GM12874 (cell line): ENCODE measurements at regions not wholly inside any gene's neighbourhood (a gene's known extent, or its start where the extent isn't known, plus 50 kb on each side); places are given as distances from the start of the nearest gene placed in this dataset.

Experiments used
- TF ChIP-seq, protein P1 (sequence below): IDR thresholded peaks from 2 replicates; pipeline ENCODE4 v1.5.1; 2011; ENCODE audit warnings: low read depth, mild to moderate bottlenecking, control low read depth, low read length, moderate library complexity; ENCODE audit not compliant: insufficient read depth

DNA sequence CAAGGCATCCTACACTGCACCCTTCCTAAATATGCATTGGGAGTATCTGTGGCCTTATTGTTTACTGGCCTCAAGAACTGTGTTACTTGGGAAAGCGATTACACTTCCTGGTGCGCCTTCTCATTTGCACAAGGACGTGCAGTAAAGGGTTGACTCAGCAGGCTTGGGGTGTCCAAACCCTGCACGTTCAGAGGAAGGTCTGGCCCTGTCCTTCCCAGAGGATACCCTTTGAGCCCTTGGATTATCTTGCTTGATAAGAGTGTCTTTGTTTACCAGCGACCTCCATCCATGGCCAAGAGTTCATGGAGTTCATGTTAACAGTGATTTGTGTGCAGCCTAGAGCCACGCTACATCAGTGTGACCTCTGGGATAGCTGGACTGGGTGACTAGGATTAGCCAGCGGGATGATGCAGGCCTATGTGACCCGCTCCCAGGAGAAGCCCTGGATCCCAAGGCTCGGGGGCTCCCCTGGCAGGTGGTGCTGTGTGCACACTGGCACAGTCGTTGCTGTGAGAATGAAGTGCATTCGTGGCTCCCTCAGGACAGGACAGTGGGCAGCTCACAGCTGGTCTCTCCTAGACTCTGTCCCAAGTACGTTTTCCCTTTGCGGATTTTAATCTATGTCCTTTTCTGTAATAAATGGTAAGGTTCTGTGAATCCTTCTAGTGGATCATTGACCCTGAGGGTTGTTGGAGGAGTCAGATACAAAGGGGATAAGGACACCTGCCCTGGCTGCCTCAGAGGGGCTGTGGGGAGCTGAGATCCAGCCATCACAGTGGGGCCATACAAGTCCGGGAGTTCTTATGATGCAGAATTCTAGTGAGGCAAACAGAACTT lies 73.5 kb downstream of the TTLL2 start:
- TF ChIP-seq, protein P1, sequence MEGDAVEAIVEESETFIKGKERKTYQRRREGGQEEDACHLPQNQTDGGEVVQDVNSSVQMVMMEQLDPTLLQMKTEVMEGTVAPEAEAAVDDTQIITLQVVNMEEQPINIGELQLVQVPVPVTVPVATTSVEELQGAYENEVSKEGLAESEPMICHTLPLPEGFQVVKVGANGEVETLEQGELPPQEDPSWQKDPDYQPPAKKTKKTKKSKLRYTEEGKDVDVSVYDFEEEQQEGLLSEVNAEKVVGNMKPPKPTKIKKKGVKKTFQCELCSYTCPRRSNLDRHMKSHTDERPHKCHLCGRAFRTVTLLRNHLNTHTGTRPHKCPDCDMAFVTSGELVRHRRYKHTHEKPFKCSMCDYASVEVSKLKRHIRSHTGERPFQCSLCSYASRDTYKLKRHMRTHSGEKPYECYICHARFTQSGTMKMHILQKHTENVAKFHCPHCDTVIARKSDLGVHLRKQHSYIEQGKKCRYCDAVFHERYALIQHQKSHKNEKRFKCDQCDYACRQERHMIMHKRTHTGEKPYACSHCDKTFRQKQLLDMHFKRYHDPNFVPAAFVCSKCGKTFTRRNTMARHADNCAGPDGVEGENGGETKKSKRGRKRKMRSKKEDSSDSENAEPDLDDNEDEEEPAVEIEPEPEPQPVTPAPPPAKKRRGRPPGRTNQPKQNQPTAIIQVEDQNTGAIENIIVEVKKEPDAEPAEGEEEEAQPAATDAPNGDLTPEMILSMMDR: no peak

DNA sequence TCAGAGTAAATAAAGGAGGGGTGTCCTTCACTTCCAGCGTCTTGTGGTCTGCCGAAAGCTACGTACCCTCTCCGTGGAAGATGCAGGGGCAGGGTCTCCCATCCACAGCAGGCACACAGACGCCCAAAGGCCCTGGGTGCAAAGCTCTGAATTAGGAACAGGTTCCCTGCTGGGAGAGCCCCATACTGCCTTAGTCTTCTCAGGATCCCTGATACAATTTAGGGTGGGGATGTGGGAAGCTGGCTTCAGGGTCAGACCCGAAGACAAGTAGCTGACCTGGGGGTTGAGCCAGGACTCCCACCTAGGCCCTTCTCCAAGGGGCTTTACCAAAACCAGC lies 74.1 kb downstream of the TTLL2 start:
- TF ChIP-seq, protein P1: no peak

DNA sequence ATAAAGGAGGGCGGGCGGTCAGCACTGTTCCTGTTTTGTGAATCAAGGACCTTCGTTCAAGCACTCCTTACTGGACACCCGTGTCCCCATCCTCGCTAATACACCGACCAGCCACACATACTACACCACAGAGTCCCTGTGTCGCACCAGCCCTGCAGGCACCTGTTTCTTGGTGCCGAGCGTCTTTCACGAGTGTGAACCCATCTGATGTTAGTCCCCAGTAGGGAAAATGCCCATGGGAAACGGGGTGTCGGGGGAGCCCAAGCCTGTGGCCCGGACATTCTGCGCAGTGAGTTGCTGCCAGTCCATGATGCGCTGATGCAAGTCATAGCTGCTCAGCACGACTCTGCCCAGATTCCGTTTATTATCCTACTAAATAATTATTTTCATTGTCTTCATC lies 74.7 kb downstream of the TTLL2 start:
- TF ChIP-seq, protein P1: no peak

DNA sequence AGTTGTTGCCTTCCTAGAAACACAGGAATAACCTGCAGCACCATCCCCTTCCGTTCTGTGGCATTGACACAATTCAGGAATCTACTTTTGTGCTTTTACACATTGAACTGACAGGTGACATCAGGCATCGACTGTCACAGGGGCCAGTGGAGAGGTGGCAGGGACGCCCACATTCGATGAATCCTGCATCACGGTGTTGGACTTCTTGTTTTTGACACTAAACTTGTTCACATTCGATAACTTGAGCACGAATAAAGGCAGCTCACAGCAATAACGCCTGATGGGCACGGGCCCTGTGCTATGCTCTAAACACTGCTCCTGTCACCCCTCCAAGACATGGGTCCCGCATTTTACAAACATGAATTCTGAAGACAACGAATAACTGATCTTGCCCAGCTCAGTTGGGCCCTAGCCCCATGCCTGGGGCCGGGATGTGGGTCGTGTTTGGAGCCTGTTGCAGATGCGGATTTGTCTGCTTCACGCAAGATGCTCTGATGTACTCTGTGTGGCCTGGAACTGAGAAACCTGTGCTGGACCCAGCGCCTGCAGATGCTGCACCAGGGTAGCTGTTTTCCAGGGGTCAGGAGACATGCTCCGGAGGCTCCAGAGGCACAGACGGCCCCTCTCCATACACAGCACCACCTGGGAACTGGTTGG lies 75.7 kb downstream of the TTLL2 start:
- TF ChIP-seq, protein P1: no peak

DNA sequence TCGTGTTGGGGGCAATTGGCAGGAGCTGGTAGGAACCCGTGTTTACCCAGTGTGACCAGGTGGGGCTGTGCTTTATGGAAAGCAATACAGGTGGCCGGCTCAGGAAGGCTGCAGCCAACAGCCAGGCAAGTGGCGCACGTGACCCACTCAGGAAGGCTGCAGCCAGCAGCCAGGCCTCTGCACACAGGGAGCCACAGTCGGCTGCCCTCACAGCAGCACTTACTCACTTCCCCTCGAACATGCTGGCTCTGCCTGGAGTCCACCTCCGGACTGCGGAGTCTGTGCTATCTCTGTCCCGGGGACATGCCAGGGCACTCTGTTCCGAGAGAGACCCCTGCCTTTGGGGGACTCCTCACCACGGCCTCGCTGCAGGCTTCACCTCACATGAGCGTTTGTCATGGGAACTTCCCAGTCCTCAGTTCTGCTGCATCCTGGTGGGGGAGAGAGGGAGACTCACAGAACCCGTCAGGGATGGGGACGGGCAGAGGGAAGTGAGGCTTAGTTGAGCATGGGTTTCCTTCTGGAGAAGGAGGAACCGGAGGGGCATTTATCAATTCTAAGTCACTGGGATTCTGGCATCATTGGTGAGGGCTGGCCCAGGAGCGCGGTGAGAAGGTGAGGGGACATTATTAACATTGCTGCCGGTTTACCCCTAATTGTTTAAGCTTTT lies 76.8 kb downstream of the TTLL2 start:
- TF ChIP-seq, protein P1: no peak

DNA sequence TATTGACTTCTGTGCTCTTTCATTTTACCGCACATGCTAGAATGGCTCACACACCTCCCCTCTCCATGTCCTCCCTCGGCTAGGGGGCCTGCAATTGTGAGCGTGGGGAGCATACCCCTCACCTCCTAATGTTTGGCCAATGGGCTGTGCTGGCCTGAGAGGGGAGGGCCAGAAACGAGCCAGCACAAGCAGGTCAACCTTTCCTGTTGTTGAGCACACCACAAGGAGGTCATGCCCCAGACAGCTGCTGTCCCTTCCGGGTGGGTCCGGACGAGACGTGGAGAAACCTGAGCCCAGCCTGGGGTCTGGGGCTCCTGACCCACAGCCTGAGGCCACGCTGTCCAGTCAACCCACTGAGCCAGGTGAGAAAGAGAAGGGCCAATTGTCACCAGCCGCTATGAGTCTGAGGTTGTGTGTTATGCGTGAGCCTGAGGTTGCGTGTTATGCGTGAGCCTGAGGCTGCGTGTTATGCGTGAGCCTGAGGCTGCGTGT lies 77.4 kb downstream of the TTLL2 start:
- TF ChIP-seq, protein P1: no peak

DNA sequence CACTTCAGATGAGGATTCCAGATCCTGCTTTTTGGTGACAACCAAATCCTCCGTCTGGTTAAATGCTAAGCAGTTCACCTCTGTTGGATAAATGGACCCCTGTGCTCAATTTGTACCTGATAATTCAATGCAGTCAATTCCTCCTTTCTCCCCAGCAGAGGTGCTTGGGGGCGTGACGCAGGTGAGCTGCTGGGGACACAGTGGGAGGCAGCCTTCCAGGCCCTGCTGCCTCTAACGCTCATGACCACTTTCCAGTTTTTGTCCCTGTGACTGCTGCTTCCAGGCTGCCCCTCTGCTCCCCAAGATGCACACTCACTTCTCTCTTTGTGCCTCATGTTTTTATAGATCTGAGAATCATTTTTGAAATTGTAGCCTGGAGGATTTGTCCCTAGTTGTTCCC lies 78.5 kb downstream of the TTLL2 start:
- TF ChIP-seq, protein P1: no peak
